ENCODE measurements at regions not wholly inside any gene's neighbourhood (a gene's known extent, or its start where the extent isn't known, plus 50 kb on each side); places are given as distances from the start of the nearest gene placed in this dataset.

DNA sequence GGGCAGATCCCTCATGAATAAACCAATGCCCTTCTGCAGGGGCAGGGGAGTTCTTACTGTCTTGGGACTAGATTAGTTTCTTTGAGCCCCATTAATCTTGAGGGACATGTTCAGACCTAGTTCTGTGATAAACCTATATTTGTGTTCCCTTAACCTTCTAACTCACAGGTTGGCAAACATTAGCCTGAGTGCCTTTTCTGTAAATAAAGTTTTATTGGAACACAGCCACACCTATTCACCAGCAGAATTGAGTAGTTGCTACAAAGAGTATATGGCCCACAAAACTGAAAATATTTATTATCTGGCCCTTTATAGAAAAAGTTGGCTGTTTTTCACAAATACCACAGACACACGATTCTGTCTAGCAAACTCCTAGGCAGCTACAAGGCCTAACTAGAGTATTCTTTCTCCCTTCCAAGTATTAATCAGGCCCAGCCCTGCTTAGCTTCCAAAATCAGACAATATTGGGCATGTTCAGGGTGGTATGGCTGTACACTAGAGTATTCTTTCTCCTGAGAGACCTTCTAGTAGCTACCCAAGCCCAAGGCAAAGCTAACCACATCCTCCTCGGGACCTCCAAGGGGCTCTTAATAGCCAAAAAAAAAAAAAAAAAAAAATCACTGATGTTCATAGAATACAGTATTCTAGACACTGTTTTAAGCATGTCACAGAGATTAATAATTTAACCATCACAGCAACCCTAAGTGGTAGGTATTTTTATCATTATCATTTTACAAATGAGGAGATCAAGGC lies 199.3 kb upstream of the PWP1 start:
- POLR2A ChIA-PET: no interaction called here
- no peak for DNase-seq (ENCODE audit: extremely low spot score)
- TF ChIP-seq TARDBP (IDR thresholded peaks at IDR 0.05): no peak
- TF ChIP-seq, protein P1, sequence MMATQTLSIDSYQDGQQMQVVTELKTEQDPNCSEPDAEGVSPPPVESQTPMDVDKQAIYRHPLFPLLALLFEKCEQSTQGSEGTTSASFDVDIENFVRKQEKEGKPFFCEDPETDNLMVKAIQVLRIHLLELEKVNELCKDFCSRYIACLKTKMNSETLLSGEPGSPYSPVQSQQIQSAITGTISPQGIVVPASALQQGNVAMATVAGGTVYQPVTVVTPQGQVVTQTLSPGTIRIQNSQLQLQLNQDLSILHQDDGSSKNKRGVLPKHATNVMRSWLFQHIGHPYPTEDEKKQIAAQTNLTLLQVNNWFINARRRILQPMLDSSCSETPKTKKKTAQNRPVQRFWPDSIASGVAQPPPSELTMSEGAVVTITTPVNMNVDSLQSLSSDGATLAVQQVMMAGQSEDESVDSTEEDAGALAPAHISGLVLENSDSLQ (IDR thresholded peaks at IDR 0.05): no peak
- TF ChIP-seq ARNT (IDR thresholded peaks at IDR 0.05): no peak
- TF ChIP-seq FOXA1 (IDR thresholded peaks at IDR 0.05): no peak
- no peak for TF ChIP-seq ZNF384 (IDR thresholded peaks at IDR 0.05)
- no peak for TF ChIP-seq HDGF (IDR thresholded peaks at IDR 0.05; ENCODE audit: borderline replicate concordance)
- no peak for TF ChIP-seq SUZ12 (IDR thresholded peaks at IDR 0.05)
- no peak for TF ChIP-seq SP1 (IDR thresholded peaks at IDR 0.05)
- TF ChIP-seq FOXK2 (IDR thresholded peaks at IDR 0.05): no peak
- TF ChIP-seq NFRKB (IDR thresholded peaks at IDR 0.05): no peak
- no peak for TF ChIP-seq LEF1 (IDR thresholded peaks at IDR 0.05; ENCODE audit: borderline replicate concordance)
- no peak for TF ChIP-seq L3MBTL2 (conservative IDR thresholded peaks at IDR 0.05)
- TF ChIP-seq BHLHE40 (IDR thresholded peaks at IDR 0.05; ENCODE audit: borderline replicate concordance): no peak
- no peak for TF ChIP-seq CTBP1 (IDR thresholded peaks at IDR 0.05; ENCODE audit: borderline replicate concordance)
- no peak for TF ChIP-seq ELF4 (IDR thresholded peaks at IDR 0.05)
- TF ChIP-seq FOXM1 (IDR thresholded peaks at IDR 0.05; ENCODE audit: borderline replicate concordance): no peak
- CTCF ChIA-PET: no interaction called here

GRCh38 chr12:107487011-107487680 lies 198.5 kb upstream of the PWP1 start:
- CTCF ChIA-PET: no interaction called here
- TF ChIP-seq BHLHE40 (IDR thresholded peaks at IDR 0.05; ENCODE audit: borderline replicate concordance): no peak
- no peak for TF ChIP-seq ZNF384 (IDR thresholded peaks at IDR 0.05)
- no peak for TF ChIP-seq NFRKB (IDR thresholded peaks at IDR 0.05)
- TF ChIP-seq CTBP1 (IDR thresholded peaks at IDR 0.05; ENCODE audit: borderline replicate concordance): no peak
- TF ChIP-seq SP1 (IDR thresholded peaks at IDR 0.05): no peak
- TF ChIP-seq TARDBP (IDR thresholded peaks at IDR 0.05): no peak
- no peak for TF ChIP-seq LEF1 (IDR thresholded peaks at IDR 0.05; ENCODE audit: borderline replicate concordance)
- TF ChIP-seq ELF4 (IDR thresholded peaks at IDR 0.05): no peak
- TF ChIP-seq, protein P1 (IDR thresholded peaks at IDR 0.05): no peak
- no peak for TF ChIP-seq FOXA1 (IDR thresholded peaks at IDR 0.05)
- TF ChIP-seq FOXK2 (IDR thresholded peaks at IDR 0.05): no peak
- TF ChIP-seq HDGF (IDR thresholded peaks at IDR 0.05; ENCODE audit: borderline replicate concordance): no peak
- TF ChIP-seq L3MBTL2 (conservative IDR thresholded peaks at IDR 0.05): no peak
- TF ChIP-seq FOXM1 (IDR thresholded peaks at IDR 0.05; ENCODE audit: borderline replicate concordance): no peak
- POLR2A ChIA-PET: no interaction called here
- no peak for DNase-seq (ENCODE audit: extremely low spot score)

GRCh38 chr12:107488666-107489065 lies 196.9 kb upstream of the PWP1 start:
- no peak for TF ChIP-seq FOXA1 (IDR thresholded peaks at IDR 0.05)
- TF ChIP-seq SP1 (IDR thresholded peaks at IDR 0.05): no peak
- no peak for TF ChIP-seq L3MBTL2 (conservative IDR thresholded peaks at IDR 0.05)
- TF ChIP-seq ELF4 (IDR thresholded peaks at IDR 0.05): no peak
- TF ChIP-seq SUZ12 (IDR thresholded peaks at IDR 0.05): no peak
- no peak for TF ChIP-seq FOXK2 (IDR thresholded peaks at IDR 0.05)
- TF ChIP-seq, protein P1 (IDR thresholded peaks at IDR 0.05): no peak
- no peak for TF ChIP-seq LEF1 (IDR thresholded peaks at IDR 0.05; ENCODE audit: borderline replicate concordance)
- TF ChIP-seq HDGF (IDR thresholded peaks at IDR 0.05; ENCODE audit: borderline replicate concordance): no peak
- no peak for TF ChIP-seq FOXM1 (IDR thresholded peaks at IDR 0.05; ENCODE audit: borderline replicate concordance)
- TF ChIP-seq TARDBP (IDR thresholded peaks at IDR 0.05): no peak
- no peak for TF ChIP-seq BHLHE40 (IDR thresholded peaks at IDR 0.05; ENCODE audit: borderline replicate concordance)
- TF ChIP-seq CTBP1 (IDR thresholded peaks at IDR 0.05; ENCODE audit: borderline replicate concordance): no peak
- TF ChIP-seq NFRKB (IDR thresholded peaks at IDR 0.05): no peak
- TF ChIP-seq ARNT (IDR thresholded peaks at IDR 0.05): no peak
- no peak for TF ChIP-seq ZNF384 (IDR thresholded peaks at IDR 0.05)
- ChIA-PET POLR2A (no interaction called here), CTCF (no interaction called here)
- no peak for DNase-seq (ENCODE audit: extremely low spot score)

- ChIA-PET POLR2A (no interaction called here), CTCF (no interaction called here)
- DNase-seq (ENCODE audit: extremely low spot score): no peak
- TF ChIP-seq BHLHE40 (IDR thresholded peaks at IDR 0.05; ENCODE audit: borderline replicate concordance) (no peak), TARDBP (IDR thresholded peaks at IDR 0.05) (no peak), SUZ12 (IDR thresholded peaks at IDR 0.05) (no peak), FOXK2 (IDR thresholded peaks at IDR 0.05) (no peak), SP1 (IDR thresholded peaks at IDR 0.05) (no peak)
These were observed 195.6 kb upstream of the PWP1 start for GRCh38 chr12:107490010-107490409.

DNA sequence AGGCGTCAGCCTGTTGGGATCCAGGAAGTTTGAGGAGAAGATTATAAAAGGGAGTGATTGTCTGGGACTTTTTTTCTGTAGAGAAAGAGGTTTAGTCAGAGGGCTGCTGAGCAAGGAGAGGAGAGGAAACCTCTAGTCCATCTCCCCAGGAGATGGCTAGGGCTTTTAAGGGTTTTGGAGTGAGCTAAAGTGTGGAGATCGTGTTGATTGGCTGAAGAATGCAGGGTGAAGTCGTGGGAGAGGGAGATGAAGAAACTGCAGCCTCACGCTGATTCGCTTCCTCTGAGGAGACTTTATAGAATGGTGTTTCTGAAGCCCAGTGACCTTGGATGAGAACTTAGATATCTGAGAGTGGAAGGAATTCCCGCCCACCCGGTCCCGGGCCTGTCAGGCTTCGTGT lies 193.7 kb upstream of the PWP1 start:
- POLR2A ChIA-PET: no interaction called here
- CTCF ChIA-PET: no interaction called here
- TF ChIP-seq FOXM1 (IDR thresholded peaks at IDR 0.05; ENCODE audit: borderline replicate concordance): no peak
- TF ChIP-seq LEF1 (IDR thresholded peaks at IDR 0.05; ENCODE audit: borderline replicate concordance): no peak
- TF ChIP-seq SUZ12 (IDR thresholded peaks at IDR 0.05): no peak
- no peak for TF ChIP-seq ZNF384 (IDR thresholded peaks at IDR 0.05)
- no peak for TF ChIP-seq HDGF (IDR thresholded peaks at IDR 0.05; ENCODE audit: borderline replicate concordance)
- no peak for DNase-seq (ENCODE audit: extremely low spot score)
